ENCODE measurements at regions not wholly inside any gene's neighbourhood (a gene's known extent, or its start where the extent isn't known, plus 50 kb on each side); places are given as distances from the start of the nearest gene placed in this dataset.

DNA sequence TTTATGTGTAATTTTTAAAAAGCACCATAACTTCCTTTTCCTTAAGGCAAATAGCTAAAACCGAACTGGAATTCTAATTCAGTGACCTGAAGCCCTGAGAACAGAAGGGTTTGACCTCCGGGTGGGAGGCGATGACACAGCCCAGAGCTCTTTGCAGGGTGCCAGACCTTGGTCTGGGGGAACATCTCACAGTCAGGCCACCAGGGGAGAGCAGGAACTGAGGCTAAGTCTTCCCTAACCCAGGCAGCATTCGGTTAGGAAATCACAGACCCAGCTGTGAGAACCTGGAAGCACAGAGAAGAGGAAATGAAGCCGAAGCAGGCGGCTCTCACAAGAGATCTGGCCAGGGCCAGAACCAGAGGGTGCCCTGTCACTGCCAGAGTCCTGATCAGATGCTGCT, 444.8 kb downstream of the TTLL7 start:
- DNase-seq, result no peak
- intact Hi-C loops (cut with DNase I), result no loop called here
- Histone ChIP-seq H3K27me3 (no peaks in the 10 kb centered on the region), H3K9me3 (no peaks in the 10 kb centered on the region), H3K27ac (no peak overlapping the region), H3K4me1 (no peaks in the 10 kb centered on the region), H3K36me3 (no peaks in the 10 kb centered on the region), H3K4me3 (no peak overlapping the region)
- WGBS, 2 donors, result 45 to 50% methylated on average over 5 to 6 of the region's 6 CpGs
- TF ChIP-seq, protein P1, sequence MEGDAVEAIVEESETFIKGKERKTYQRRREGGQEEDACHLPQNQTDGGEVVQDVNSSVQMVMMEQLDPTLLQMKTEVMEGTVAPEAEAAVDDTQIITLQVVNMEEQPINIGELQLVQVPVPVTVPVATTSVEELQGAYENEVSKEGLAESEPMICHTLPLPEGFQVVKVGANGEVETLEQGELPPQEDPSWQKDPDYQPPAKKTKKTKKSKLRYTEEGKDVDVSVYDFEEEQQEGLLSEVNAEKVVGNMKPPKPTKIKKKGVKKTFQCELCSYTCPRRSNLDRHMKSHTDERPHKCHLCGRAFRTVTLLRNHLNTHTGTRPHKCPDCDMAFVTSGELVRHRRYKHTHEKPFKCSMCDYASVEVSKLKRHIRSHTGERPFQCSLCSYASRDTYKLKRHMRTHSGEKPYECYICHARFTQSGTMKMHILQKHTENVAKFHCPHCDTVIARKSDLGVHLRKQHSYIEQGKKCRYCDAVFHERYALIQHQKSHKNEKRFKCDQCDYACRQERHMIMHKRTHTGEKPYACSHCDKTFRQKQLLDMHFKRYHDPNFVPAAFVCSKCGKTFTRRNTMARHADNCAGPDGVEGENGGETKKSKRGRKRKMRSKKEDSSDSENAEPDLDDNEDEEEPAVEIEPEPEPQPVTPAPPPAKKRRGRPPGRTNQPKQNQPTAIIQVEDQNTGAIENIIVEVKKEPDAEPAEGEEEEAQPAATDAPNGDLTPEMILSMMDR (IDR thresholded peaks at IDR 0.05), result no peak
- no peak for TF ChIP-seq POLR2A (IDR thresholded peaks at IDR 0.05)

GRCh38 chr1:83552820-83553219, 446.1 kb downstream of the TTLL7 start:
- H3K36me3 ChIP-seq, result no peaks in the 10 kb centered on the region
- 91 to 93% methylated on average over 1 of the region's 1 CpG for WGBS, 2 donors
- intact Hi-C loops (cut with DNase I), result no loop called here
- H3K4me3 ChIP-seq, result no peak overlapping the region
- no peaks in the 10 kb centered on the region for H3K4me1 ChIP-seq
- H3K27me3 ChIP-seq, result no peaks in the 10 kb centered on the region
- no peak for TF ChIP-seq POLR2A (IDR thresholded peaks at IDR 0.05)
- TF ChIP-seq, protein P1 (IDR thresholded peaks at IDR 0.05), result no peak
- DNase-seq, result no peak
- H3K27ac ChIP-seq, result no peak overlapping the region
- no peaks in the 10 kb centered on the region for H3K9me3 ChIP-seq

GRCh38 chr1:83548311-83548710, 450.6 kb downstream of the TTLL7 start:
- no peak overlapping the region for H3K27ac ChIP-seq
- no peaks in the 10 kb centered on the region for H3K27me3 ChIP-seq
- TF ChIP-seq POLR2A (IDR thresholded peaks at IDR 0.05), result no peak
- TF ChIP-seq, protein P1 (IDR thresholded peaks at IDR 0.05), result no peak
- DNase-seq, result no peak
- WGBS, 2 donors, result 83 to 100% methylated on average over 1 of the region's 1 CpG
- H3K36me3 ChIP-seq, result no peaks in the 10 kb centered on the region
- H3K4me3 ChIP-seq, result no peak overlapping the region
- no peaks in the 10 kb centered on the region for H3K9me3 ChIP-seq
- H3K4me1 ChIP-seq, result no peaks in the 10 kb centered on the region
- intact Hi-C loops (cut with DNase I), result no loop called here

DNA sequence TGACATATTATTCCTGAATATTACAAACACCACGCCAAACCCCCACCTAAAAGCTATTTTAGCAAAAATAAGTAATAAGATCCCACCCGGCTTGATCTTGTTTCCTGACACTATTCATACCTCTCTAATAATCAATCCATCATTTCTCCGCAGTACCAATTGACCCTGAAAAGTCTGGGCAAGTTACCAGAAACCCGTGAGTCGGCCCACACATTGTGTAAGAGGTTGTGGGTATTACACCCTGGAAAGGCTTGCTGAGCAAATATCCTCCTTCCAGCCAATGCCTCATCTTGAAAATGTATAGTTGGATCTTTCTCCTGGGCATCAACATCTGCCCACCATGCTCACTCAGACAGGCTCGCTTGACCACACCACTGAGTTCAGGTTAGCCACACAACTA, 451.0 kb downstream of the TTLL7 start:
- Histone ChIP-seq H3K4me3 (no peak overlapping the region), H3K4me1 (no peaks in the 10 kb centered on the region), H3K36me3 (no peaks in the 10 kb centered on the region), H3K9me3 (no peaks in the 10 kb centered on the region), H3K27me3 (no peaks in the 10 kb centered on the region), H3K27ac (no peak overlapping the region)
- intact Hi-C loops (cut with DNase I), result no loop called here
- no peak for DNase-seq
- 59 to 67% methylated on average over 6 of the region's 6 CpGs for WGBS, 2 donors
- TF ChIP-seq, protein P1 (IDR thresholded peaks at IDR 0.05), result no peak
- no peak for TF ChIP-seq POLR2A (IDR thresholded peaks at IDR 0.05)

- DNase-seq, result no peak
- Histone ChIP-seq H3K27me3 (no peaks in the 10 kb centered on the region), H3K27ac (no peak overlapping the region), H3K4me3 (no peak overlapping the region), H3K36me3 (no peaks in the 10 kb centered on the region), H3K9me3 (no peaks in the 10 kb centered on the region), H3K4me1 (no peaks in the 10 kb centered on the region)
- no peak for TF ChIP-seq POLR2A (IDR thresholded peaks at IDR 0.05)
- TF ChIP-seq, protein P1 (IDR thresholded peaks at IDR 0.05), result no peak
- 10 to 31% methylated on average over 1 of the region's 1 CpG for WGBS, 2 donors
- intact Hi-C loops (cut with DNase I), result no loop called here
These were observed 452.1 kb downstream of the TTLL7 start for GRCh38 chr1:83546874-83547273.
